ENCODE measurements at regions not wholly inside any gene's neighbourhood (a gene's known extent, or its start where the extent isn't known, plus 50 kb on each side); places are given as distances from the start of the nearest gene placed in this dataset.

DNA sequence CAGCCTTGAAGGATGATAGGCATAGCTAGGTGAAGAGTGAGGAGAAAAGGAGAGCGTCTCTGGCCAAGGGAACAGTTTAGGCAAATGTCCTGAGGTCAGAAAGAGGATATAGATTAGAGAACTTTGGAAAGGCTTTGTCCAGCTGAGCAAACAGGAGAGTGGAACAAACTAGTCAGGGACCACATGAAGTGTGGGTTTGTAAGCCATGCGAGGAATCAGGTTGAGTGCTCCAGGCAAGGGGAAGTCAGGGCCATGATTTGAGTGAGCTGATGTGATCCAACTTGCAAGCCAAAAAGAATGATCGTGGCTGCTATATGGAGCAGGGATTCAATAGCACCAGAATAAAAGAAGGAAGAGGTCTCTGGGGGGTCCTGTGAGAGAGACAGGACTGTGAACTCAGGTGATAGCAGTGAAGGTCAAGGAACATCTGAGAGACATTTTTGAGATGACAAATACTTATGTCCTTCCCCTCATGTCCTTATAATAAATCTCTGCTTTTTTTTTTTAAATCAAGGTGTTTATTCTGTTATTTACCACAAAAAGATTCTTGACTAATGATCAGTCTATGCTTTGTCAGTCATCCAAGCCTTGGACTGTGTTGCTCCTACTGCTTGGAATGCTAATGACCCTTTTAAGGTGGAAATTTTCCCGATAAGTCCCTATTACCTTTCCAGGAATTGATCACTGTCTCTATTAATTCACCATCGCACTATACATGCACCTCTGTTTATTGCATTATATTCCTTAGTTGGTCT is 472.6 kb downstream of the TXNL1 start:
- DNase-seq: no peak

DNA sequence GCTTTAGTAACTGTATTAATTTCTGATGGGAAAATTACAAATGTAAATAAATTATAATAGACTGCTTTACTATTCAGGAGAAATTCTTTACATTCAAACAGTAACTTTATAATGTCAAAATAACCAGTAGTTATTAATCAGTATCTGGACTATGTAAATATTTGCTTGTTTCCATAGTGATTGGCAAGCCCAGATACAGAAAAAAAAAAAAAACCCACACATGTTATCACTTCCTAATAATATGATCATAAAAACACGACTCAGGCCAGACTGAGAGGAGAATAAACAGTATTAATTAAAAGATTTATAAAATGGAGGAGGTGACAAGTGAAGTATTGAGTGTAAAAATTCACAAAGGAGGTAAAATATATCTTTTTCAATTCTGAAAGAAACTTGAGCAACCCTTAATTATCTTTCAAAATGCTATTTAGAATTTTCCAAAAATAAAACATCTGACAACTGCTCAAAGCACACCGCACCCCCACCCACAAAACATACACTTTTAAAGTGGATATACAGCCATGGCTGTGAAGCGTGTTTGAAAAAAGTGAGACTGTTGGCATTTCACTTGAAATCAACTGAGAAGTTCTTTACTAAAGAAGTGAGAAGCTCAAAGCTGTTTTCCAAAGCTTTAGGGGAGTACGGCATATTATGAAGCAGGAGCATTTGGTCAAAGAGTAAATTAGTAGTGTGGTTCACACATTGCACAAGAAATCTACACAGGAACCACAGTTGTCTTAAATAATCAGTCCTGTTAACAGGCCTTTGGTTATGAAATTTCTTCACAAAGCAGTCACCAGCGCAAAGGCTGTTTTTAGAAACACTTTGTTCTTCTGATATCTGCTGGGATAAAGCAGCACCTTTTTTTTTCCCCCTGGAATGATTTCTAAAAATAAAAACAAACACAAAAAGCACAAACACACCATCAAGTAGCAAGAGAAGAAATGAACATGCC is 475.8 kb downstream of the TXNL1 start:
- no peak for DNase-seq

DNA sequence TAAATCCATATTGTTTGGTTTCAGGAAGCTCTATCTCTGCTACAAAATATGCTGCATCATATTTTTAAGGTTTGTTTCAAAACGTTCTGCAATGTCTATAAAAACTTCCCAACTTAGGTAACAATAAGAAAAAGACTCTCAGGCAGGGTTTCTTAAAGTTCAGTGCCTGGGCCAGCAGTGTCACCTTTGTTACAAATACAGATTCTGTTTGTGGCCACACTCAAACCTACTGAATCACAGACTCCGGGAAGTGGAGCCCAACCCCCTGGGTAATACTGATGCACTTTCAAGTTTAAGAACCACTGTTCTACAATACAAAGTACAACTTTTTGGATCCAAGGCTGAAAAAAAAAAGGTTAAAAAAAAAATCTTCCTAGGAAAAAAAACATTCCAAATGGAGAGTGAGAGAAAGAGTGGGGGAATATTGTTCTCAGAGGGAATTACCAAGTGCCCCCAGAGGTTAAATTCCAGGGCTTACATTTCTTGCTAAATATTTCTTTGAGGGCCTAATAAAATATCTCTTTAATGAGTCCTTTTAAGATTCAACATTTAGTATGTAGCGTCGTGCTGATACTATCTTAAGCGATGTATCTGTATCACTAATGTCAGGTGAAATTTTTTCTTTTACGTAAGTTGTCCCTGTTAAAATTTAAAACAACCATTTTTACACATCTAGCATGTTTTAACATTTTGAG is 476.7 kb downstream of the TXNL1 start:
- no peak for DNase-seq

DNA sequence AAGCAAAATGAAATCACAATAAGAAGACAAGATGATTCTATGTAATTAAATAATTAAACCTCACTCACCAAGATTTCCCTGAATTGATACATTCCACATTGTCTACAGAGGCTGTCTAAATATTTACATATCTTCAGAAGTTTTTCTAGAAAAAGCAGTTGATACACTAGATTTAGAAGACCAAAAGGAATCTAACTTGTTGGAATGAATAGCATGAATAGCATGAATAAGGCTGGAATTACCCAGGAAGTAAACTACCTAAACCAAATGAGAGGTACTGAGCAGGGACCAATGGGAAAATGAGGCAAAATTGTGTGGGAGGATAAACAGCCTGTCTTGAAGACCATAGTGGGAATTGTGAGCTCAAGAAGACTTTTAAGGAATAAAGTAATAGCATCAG is 479.7 kb downstream of the TXNL1 start:
- no peak for DNase-seq

DNA sequence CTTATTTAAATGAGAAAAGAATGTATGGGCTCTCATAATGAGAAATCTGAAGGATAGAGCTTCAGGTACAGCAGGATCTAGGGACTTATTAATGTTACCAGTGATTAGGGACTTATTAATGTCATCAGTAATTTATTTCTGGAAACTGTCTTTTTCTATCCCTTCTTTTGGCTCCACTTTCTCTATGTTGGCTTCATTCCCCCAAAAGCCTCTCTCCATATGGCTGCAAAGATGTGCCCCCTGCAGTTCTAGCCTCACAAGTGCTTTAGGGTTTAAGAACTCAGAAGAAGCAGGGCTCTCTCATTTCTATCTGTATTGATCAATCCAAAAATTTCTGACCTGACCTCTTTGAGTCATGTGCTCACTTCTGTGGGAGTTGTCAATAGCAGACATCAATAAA is 480.9 kb downstream of the TXNL1 start:
- DNase-seq: no peak

DNA sequence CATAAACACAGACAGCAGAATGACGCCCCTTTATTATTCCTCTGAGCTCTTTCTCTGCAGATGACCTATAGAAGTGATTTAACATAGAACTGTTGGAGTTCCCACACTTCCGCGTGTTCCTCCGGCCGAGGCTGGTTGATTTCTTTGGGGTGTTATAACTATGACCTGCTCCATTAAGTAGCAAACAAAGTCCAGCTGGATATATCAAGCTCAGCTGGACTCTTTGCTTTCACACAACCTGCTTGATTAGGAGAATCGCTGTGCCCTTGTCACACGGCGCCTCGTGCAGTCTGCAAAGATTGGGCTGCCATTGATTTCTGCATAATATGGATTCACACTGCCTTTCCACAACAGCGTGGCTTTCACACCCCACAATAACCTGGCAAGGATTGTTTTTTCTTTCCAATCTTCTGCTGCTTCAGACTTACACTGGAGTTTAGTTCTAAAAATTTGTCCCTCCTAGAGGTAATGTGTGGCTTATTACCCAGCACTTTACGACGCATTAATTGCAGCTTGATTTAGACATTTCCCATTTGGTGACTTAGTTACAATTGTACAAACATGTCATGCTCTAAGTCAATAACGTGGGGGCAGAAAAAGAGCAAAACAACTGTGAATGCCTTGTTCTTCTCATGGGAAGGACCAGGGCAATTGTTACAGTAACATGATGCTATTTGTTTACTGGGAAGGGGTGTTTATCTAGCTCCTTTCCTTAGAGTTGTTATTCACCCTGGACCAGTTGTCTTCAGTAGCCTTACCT is 485.7 kb downstream of the TXNL1 start:
- no peak for DNase-seq

DNA sequence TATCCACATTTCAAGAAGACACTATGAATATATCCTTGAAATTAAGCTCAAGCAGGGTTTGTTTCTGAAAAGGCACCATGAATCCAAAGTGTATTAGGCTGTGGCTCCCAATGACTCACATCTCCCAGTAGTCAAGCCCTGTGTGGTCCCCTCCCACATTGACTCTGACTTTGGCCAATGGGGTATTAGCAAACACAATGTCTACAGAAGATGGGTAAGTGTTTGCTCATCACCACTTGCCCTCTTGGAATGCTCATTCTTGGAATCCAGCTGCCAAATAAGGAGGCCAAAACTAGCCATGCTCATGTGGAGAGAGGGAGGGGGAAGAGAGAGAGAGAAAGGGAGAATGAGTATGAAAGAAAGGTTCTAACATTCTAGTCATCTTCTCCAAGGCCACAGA is 490.0 kb downstream of the TXNL1 start:
- DNase-seq: no peak

DNA sequence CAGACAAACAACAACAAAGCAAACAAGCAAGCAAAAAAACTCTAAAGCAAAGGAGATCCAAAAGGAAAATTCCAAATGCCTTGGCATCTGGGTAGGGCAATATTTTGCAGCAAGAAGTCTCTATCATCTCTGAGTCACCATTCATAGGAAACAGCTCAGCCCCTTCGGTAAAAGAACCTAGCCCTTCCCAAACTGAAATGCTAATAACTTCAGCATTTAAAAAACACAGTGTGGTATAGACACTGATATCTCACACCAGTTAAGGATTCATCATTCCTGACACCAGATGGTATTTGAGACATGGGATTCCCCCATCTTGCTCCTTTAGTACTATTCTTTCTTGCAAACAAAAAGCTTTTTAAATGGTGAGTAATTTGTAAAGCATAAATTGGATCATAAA is 491.8 kb downstream of the TXNL1 start:
- no peak for DNase-seq

DNA sequence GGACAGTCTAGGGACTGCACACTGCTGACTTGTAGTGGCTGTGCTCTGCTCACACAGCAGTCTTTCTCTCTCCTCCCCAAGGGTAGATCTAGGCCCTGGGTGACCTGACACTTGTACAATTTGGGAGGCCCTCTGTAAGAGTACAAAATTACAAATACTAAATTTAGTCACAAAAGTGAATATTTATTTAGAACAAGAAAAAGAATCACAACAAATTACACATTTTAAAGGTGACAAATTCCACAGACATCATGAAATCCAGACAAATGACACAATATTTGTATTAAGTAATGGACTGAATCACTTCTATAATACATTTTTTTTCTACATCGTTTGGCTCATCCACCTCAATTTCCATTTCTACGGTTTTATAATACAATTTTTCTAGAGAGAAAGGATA is 496.4 kb downstream of the TXNL1 start:
- no peak for DNase-seq

DNA sequence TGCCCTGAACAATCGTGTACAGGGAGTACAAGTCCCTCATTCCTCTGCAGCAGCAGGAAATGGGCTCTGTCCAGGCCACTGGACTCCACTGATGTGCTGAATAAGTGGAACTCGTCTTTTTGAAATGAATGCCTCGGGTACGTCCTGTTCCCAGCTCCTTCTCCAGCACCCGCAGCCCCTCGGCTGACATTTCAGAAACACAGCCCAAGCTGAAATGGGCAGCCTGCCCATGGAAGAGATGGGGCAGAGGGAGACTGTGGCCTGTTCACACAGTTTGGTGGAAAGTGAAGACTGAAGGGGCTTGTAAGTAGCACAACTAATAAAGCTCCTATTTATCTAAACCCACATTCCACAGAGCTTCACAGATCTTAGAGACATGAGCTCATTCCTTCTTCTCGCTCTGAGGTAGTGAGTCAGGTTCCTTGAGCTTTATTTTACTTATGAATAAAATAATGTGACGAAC is 498.6 kb downstream of the TXNL1 start:
- no peak for DNase-seq

DNA sequence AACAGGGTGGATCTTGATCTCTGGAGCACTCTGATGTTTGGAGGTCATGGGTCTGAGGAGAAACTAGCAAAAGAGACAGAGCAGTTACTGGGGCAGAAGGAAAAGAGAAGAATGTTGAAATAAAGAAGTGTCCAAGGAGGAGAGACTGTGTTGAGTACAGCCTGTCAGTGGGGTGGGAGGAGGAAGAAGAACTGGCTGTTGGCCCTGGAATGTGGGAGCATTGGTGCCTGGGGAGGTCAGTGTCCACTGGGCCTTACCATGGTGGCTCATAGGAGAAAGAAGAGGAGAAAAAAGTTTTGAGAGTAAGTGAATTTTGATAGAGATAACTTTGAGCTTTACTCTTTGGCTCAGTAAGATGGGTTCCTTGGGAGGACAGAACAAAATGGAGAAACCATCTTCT is 499.0 kb downstream of the TXNL1 start:
- no peak for DNase-seq

DNA sequence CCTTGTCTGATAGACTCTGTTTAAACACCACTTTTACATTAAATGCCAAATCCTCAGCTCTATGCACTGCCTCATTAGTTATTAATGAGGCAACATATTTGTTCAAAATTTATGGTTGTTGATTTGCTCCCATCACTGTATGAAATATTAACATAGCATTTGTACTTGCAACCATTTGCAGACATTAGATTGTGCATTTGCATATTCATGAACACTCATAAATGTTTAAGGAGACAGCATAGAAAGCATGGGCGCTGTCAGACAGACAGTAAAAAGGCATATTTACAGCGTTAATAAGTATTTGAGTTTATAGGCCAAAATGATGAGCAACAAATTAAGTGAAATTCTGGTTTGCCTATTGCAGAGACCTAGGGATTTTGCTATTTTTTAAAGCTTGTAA is 502.3 kb downstream of the TXNL1 start:
- no peak for DNase-seq

DNA sequence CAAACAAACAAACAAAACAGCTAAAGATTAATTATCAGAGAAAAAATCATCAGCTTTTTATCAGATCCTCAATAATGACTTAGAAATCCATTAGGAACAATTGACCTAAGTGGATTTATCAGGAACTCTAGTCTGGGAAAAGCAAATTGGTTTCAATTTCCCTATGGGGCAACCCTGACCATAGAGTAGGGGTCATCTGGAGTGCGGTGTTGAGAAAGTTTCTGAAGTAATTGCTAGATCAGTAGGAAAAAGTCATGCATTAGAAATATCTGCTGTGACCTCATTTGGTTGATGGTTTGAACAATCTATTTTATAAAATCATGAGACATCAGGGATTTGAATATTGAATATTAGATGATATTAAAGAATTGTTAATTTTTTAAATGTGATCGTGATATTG is 507.9 kb downstream of the TXNL1 start:
- no peak for DNase-seq

DNA sequence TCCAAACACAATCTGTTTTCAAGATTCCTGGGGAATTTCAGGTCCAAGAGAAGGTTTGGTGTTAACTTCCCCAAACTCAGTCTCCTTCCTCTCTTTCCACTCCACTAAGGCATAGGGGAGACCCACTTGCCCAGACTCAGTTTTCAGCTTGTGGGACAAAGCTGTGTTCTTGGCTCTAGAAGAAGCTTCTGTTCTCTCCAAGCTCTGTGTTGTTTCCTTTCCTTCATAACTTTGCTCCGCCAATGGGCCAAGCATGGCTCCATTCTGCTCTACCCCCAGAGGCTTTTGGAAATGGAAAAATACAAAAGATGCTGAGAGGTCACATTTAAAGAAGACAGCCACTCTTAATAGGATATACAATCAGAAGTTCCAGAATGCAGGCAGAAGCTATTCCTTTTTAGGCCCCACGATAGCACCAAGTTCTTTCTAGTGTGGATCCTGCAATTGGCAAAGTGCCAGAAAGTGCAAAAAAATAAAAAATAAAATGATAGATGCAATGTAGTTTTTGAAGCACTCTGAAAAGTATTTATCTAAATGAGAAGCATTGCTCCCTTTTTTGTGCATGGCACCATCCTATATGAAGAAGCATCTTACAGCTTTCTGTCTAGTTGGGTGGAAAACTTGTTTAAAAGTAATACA is 510.1 kb downstream of the TXNL1 start:
- DNase-seq: no peak

DNA sequence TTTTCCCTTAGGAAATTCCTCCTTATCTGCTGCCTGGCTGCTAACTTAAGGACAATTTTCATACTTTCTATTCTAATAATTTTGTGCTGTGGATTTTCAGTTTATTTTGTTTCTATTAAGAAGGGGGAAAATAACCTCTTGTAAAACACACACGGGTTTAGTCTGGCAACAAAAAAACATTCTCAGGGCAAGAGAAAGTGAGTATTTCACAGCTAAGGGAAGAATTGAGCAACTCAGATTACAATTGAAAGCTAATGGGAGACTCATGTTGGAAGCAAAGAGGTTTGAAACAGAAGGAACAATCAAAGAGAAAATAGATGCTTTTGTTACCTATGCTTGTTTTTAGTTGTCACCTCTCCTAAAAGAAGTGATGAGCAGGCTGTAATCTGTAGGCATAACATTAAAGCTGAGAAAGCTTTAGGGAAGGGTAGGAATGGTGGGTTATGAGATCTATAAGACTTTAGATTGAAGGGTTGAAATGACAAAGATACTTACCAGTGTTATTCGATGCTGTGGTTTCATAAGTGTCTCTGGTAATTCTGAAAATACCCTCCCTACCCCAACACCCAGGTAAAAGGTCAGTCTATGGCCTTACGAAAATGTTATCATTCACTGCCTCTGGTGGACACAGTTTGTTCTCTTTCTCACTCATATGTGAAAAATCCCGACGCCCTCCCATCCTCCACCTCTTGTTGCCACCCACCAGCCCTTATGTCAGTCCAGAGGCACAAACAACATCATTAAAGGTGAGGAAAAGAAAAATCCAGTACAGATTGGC is 510.9 kb downstream of the TXNL1 start:
- DNase-seq: no peak

DNA sequence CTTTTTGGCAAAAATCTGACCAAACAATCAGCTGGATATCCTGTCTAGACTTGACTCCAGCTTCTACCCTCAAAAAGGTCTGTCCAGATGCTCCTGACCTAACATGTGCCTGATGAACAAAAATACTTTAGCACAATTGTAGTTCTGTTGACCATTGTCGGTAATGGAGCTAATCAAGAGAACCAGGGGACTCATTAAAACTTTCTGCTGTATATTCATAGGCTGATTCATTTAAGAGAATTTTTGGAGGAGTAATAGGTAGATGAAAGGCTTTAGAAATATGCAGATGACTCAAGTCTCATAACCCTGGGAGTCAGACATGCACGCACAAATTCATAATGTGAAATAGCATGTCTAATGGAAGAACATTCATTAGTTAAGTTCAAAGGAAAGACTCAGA is 514.2 kb downstream of the TXNL1 start:
- no peak for DNase-seq

DNA sequence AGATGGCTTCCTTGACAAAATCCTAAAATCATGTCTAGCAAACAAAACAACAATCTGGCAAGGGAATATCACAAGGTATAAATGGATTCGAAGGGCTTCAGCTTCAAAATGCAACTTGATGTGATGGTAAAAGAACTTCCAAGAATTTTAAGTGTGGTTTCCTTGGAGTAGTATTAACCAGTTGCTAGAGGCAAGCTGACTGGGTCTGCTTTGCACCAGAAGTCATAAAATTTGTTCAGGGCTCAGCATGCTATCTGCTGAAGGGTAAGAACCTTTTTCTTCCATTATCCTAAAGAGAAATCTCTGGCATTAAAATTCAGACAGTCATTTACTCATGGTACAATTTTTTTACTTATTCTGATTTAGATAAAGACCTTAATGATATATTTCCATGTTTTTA is 516.7 kb downstream of the TXNL1 start:
- no peak for DNase-seq

DNA sequence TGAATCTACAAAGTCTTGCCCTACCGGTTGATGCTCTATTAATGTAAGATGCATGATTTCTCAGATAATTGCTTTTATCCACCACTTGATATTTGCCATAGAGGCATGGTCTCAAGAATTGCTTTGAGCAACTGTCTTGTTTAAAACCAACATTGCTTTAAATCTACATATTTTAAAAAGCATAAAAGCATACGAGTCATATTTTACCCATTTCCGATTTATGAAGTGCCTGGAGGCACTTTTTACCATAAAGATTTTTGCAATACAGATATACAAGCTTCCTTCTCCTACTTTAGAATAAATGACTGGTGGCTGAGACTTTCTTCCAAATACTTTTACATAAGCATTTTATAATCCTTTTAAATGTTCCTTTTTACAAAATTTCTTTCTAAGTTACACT is 517.6 kb downstream of the TXNL1 start:
- DNase-seq: no peak

DNA sequence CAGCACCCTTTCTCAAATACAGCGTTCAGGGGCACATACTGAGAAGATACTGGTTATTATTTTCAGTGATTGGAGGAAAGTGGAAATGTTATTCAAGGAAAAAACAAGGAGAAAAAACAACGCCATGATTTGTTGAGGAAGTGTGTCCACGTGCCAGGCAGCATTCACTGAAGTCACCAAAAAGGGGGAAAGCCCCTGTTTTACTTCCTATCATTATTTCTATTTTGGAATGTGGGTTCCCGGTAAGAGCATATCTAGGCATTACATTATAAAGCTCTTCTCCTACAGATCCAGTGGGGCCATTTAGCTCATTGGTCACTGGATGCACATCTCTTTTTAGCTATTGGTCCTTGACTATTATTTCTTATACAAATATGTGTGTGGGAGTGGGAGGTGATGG is 518.7 kb downstream of the TXNL1 start:
- DNase-seq: no peak

DNA sequence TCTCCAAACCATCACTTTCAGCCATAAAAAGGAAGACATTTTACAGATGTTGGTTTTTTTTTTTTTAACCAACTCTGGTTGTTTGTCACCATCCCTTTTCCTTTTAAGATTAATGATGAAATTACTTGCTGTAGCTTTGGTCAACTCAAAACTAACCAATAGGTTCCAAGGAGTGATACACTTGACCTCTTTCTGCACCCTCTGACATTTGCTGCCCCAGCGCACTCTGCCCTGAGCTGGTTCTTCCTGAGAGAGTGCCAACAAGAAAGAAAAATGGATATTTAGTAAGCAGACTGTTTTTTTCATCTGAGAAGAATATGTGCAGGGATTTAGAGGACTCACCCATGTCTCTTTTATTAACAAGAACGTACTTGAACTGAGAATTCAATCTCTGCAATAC is 520.0 kb downstream of the TXNL1 start:
- no peak for DNase-seq

Data from activated gamma-delta T cell (primary cell).